HepG2 (cell line): ENCODE measurements at regions not wholly inside any gene's neighbourhood (a gene's known extent, or its start where the extent isn't known, plus 50 kb on each side); places are given as distances from the start of the nearest gene placed in this dataset.

Source experiments
- ATAC-seq: fragments of 200-7000 bp; cut with Tn5 transposase; 3 replicates; pipeline ENCODE4 v1.9.1; 2020; ENCODE audit warnings: mild to moderate bottlenecking, moderate library complexity
- BruUV-seq: library from RNA; stranded (reverse); fragments of 400-500 nt; replicated peaks from 2 replicates; lab custom pipeline; 2021; lab: Mats Ljungman, UMichigan
- CTCF ChIA-PET: fragments of 300-600 bp; formaldehyde crosslinking; extraction: SDS; loops from one replicate; lab custom pipeline; 2021; ENCODE audit warnings: low total read pairs, inconsistent platforms, low intra/inter-chr PET ratio; lab: Yijun Ruan, JAX
- POLR2A ChIA-PET: fragments of 350-600 bp; sonication (Branson Sonifier 250); formaldehyde crosslinking; loops from one replicate; lab custom pipeline; 2020; ENCODE audit warnings: antibody characterized with exemption, inconsistent platforms; lab: Yijun Ruan, JAX
- DNase-seq: peaks from one replicate; pipeline ENCODE4 v3.0.0-alpha.2; 2015; ENCODE audit warnings: low spot score
- FAIRE-seq: peaks from 3 replicates; lab custom pipeline; 2011; peaks lifted over from hg19 to GRCh38; lab: Jason Lieb, UNC
- H2AFZ ChIP-seq: one replicate; pipeline ENCODE4 v1.6.1; 2011; ENCODE audit warnings: low read length, inconsistent platforms
- H3K27ac ChIP-seq: fragments of 300-600 bp; 3 replicates; pipeline ENCODE4 v1.8.0; 2011; ENCODE audit warnings: mixed run types, mild to moderate bottlenecking, mixed read lengths, low read length, inconsistent platforms; ENCODE audit not compliant: insufficient read depth; ENCODE audit errors: extremely low read length
- H3K27me3 ChIP-seq, 2 experiments: fragments of 200-600 bp in 1 of 2; 2 replicates in 1 of 2; 3 replicates in 1 of 2; pipeline versions ENCODE4 v1.6.0 to v1.8.0; 2011; ENCODE audit warnings: low read length in 2 of 2, mild to moderate bottlenecking in 2 of 2, moderate library complexity in 2 of 2, inconsistent platforms in 1 of 2; ENCODE audit not compliant: insufficient read depth in 2 of 2, control insufficient read depth in 1 of 2
- H3K36me3 ChIP-seq, 2 experiments: fragments of 200-600 bp in 1 of 2; replicated peaks in 1 of 2; 2 replicates in 1 of 2; 3 replicates in 1 of 2; pipeline versions ENCODE4 v1.5.1 to v1.8.0; 2011; ENCODE audit warnings: low read length in 2 of 2, inconsistent platforms in 1 of 2; ENCODE audit not compliant: insufficient read depth in 2 of 2, control insufficient read depth in 1 of 2
- H3K4me1 ChIP-seq: 2 replicates; pipeline ENCODE4 v1.5.1; 2012; ENCODE audit warnings: low read length, inconsistent platforms; ENCODE audit not compliant: insufficient read depth
- H3K4me2 ChIP-seq: 2 replicates; pipeline ENCODE4 v1.6.0; 2011; ENCODE audit warnings: low read depth, low read length, inconsistent platforms
- H3K4me3 ChIP-seq, 3 experiments: fragments of 200-600 bp in 1 of 3; sonication (generic), shearing (Covaris generic) in 1 of 3; replicated peaks in 1 of 3; 2 replicates each; pipeline ENCODE4 v1.5.1; 2011 to 2016; ENCODE audit warnings: low read length in 3 of 3, inconsistent platforms in 2 of 3, low read depth in 2 of 3, mild to moderate bottlenecking in 2 of 3, control low read depth in 1 of 3, mixed read lengths in 1 of 3; ENCODE audit not compliant: insufficient read depth in 1 of 3
- H3K79me2 ChIP-seq: one replicate; pipeline ENCODE4 v1.6.1; 2011; ENCODE audit warnings: low read length, inconsistent platforms; ENCODE audit not compliant: insufficient read depth
- H3K9ac ChIP-seq: 2 replicates; pipeline ENCODE4 v1.6.0; 2011; ENCODE audit warnings: mild to moderate bottlenecking, low read depth, low read length, inconsistent platforms; ENCODE audit not compliant: insufficient read depth
- H3K9me3 ChIP-seq: 2 replicates; pipeline ENCODE4 v1.5.1; 2012; ENCODE audit warnings: mild to moderate bottlenecking, low read length
- H4K20me1 ChIP-seq: 2 replicates; pipeline ENCODE4 v1.6.0; 2011; ENCODE audit warnings: inconsistent platforms, mild to moderate bottlenecking, low read length, moderate library complexity; ENCODE audit not compliant: insufficient read depth
- HDAC6 ChIP-seq: fragments of 200-600 bp; sonication (generic); IDR thresholded peaks from 2 replicates; pipeline ENCODE4 v1.7.0; 2017; ENCODE audit warnings: mild to moderate bottlenecking, antibody characterized with exemption, low read length, low read depth
- IKZF5 ChIP-seq: IDR thresholded peaks from 2 replicates; pipeline ENCODE4 v1.6.1; 2018; ENCODE audit warnings: missing genetic modification reagents, mild to moderate bottlenecking, missing compliant biosample characterization
- KLF12 ChIP-seq: sonication (generic); formaldehyde crosslinking; IDR thresholded peaks from 2 replicates; pipeline ENCODE4 v1.4.0; 2020; ENCODE audit warnings: missing genetic modification reagents, borderline replicate concordance
- KLF15 ChIP-seq: sonication (generic); formaldehyde crosslinking; IDR thresholded peaks from 2 replicates; pipeline ENCODE4 v1.8.1; 2023; ENCODE audit warnings: borderline replicate concordance, mild to moderate bottlenecking, inconsistent platforms, missing genetic modification reagents, mixed read lengths
- MED1 ChIP-seq: sonication (generic); formaldehyde crosslinking; IDR thresholded peaks from 2 replicates; pipeline ENCODE4 v1.4.0; 2020; ENCODE audit warnings: missing genetic modification reagents
- NBN ChIP-seq: fragments of 450-650 bp; conservative IDR thresholded peaks from 2 replicates; pipeline ENCODE4 v1.6.1; 2017
- NFE2 ChIP-seq: sonication (generic); formaldehyde crosslinking; IDR thresholded peaks from 2 replicates; pipeline ENCODE4 v1.4.0; 2020; ENCODE audit warnings: missing genetic modification reagents
- PATZ1 ChIP-seq: sonication (generic); formaldehyde crosslinking; IDR thresholded peaks from 2 replicates; pipeline ENCODE4 v1.4.0; 2020; ENCODE audit warnings: missing genetic modification reagents
- XBP1 ChIP-seq: sonication (generic); formaldehyde crosslinking; IDR thresholded peaks from 2 replicates; pipeline ENCODE4 v1.5.0; 2020; ENCODE audit warnings: missing genetic modification reagents
- ZBTB1 ChIP-seq: sonication (generic); formaldehyde crosslinking; IDR thresholded peaks from 2 replicates; pipeline ENCODE4 v1.4.0; 2020; ENCODE audit warnings: missing genetic modification reagents, borderline replicate concordance
- ZNF567 ChIP-seq: sonication (generic); formaldehyde crosslinking; IDR thresholded peaks from 2 replicates; pipeline ENCODE4 v1.8.1; 2023; ENCODE audit warnings: mild to moderate bottlenecking, missing genetic modification reagents, borderline replicate concordance
- ZNF652 ChIP-seq: IDR thresholded peaks from 2 replicates; pipeline ENCODE4 v1.6.1; 2016; ENCODE audit warnings: low read depth, borderline replicate concordance
- ZNF773 ChIP-seq: sonication (generic); formaldehyde crosslinking; IDR thresholded peaks from 2 replicates; pipeline ENCODE4 v1.4.0; 2020; ENCODE audit warnings: missing genetic modification reagents, borderline replicate concordance
- ZNF777 ChIP-seq: sonication (generic); formaldehyde crosslinking; IDR thresholded peaks from 2 replicates; pipeline ENCODE4 v1.4.0; 2020; ENCODE audit warnings: missing genetic modification reagents
- WGBS: methylation state at CpG from one replicate; pipeline ENCODE4 v1.1.6; 2017; ENCODE audit warnings: low lambda C conversion rate; 5-methylcytosine and 5-hydroxymethylcytosine counted together
- in situ Hi-C: cut with HindIII; loops from 2 replicates; pipeline ENCODE4 v1.10.0; 2017; ENCODE audit warnings: low pct_unique_long_range_greater_than_20kb; ENCODE audit not compliant: extremely low pct_ligation_motif_present
- intact Hi-C: fragments of 100-400 bp; cut with micrococcal nuclease; formaldehyde crosslinking; loops from one replicate; pipeline ENCODE4 v1.10.0; 2022; ENCODE audit not compliant: unreplicated experiment

GRCh38 chr20:60629206-60629605 lies 622.9 kb upstream of the CDH4 start:
- Histone ChIP-seq H3K36me3 (no peaks in the 10 kb centered on the region), H3K9ac (no peak overlapping the region), H3K27ac (no peak overlapping the region), H3K4me3 (no peak overlapping the region), H3K27me3 (no peaks in the 10 kb centered on the region), H3K9me3 (peaks cover 65% of the 10 kb centered on the region), H2AFZ (no peak overlapping the region), H3K79me2 (no peaks in the 10 kb centered on the region), H4K20me1 (no peaks in the 10 kb centered on the region), H3K4me2 (no peak overlapping the region), H3K4me1 (no peaks in the 10 kb centered on the region)
- ChIA-PET CTCF (no interaction called here), POLR2A (no interaction called here)
- in situ Hi-C loops (no loop called here), intact Hi-C loops (loop anchor here (1.0 kb wide), 1 partner anchor 26 kb away; no protein-coding TSS in a partner anchor)
- FAIRE-seq (no peak), ATAC-seq (no peak), DNase-seq (no peak)
- BruUV-seq: no TSS peak
- WGBS: 2% methylated on average over 4 of the region's 4 CpGs
- TF ChIP-seq PATZ1 (no peak), ZNF777 (CRISPR knock-in tag) (no peak), XBP1 (CRISPR knock-in tag) (no peak), ZBTB1 (CRISPR knock-in tag) (no peak)

GRCh38 chr20:60630609-60631008 lies 621.5 kb upstream of the CDH4 start:
- H4K20me1 ChIP-seq: no peaks in the 10 kb centered on the region
- in situ Hi-C loops: no loop called here
- no TSS peak for BruUV-seq
- no peak overlapping the region for H3K27ac ChIP-seq
- H3K36me3 ChIP-seq: no peaks in the 10 kb centered on the region
- 21% methylated on average over 8 of the region's 8 CpGs for WGBS
- CTCF ChIA-PET: no interaction called here
- H3K9me3 ChIP-seq: peaks cover 75% of the 10 kb centered on the region
- intact Hi-C loops: no loop called here
- ATAC-seq: no peak
- H3K79me2 ChIP-seq: no peaks in the 10 kb centered on the region
- H3K9ac ChIP-seq: no peak overlapping the region
- POLR2A ChIA-PET: no interaction called here
- no peak overlapping the region for H3K4me3 ChIP-seq
- no peak overlapping the region for H2AFZ ChIP-seq
- no peaks in the 10 kb centered on the region for H3K4me1 ChIP-seq
- H3K4me2 ChIP-seq: no peak overlapping the region
- no peak for TF ChIP-seq HDAC6
- TF ChIP-seq IKZF5: no peak
- TF ChIP-seq ZNF652 (CRISPR knock-in tag): no peak
- TF ChIP-seq NFE2: no peak
- TF ChIP-seq MED1 (CRISPR knock-in tag): no peak
- no peak for TF ChIP-seq KLF12 (CRISPR knock-in tag)
- TF ChIP-seq ZNF567 (CRISPR knock-in tag): no peak
- TF ChIP-seq ZNF773 (CRISPR knock-in tag): no peak
- no peak for TF ChIP-seq KLF15 (CRISPR knock-in tag)
- TF ChIP-seq NBN: no peak
- no peaks in the 10 kb centered on the region for H3K27me3 ChIP-seq
- no peak for FAIRE-seq
- DNase-seq: no peak
